DOHH2 (cell line): ENCODE measurements at regions not wholly inside any gene's neighbourhood (a gene's known extent, or its start where the extent isn't known, plus 50 kb on each side); places are given as distances from the start of the nearest gene placed in this dataset.

ENCODE experiments used
- CTCF ChIP-seq: fragments of 200-600 bp; sonication (generic); IDR thresholded peaks from one replicate; pipeline ENCODE4 v1.5.1; 2014; ENCODE audit warnings: antibody characterized with exemption, mild to moderate bottlenecking, low read depth, low read length; ENCODE audit not compliant: poor library complexity, severe bottlenecking
- EZH2phosphoT487 ChIP-seq: fragments of 200-600 bp; sonication (generic); IDR thresholded peaks from 2 replicates; pipeline ENCODE4 v1.6.1; 2017; ENCODE audit warnings: borderline replicate concordance, mild to moderate bottlenecking, antibody characterized with exemption, low read length, moderate library complexity, mixed read lengths

- TF ChIP-seq CTCF (no peak), EZH2phosphoT487 (no peak)
Measured at GRCh38 chr1:103854279-103854678, 104.6 kb downstream of the AMY1C start.
